Type B pancreatic cell (in vitro differentiated cells): ENCODE measurements at regions not wholly inside any gene's neighbourhood (a gene's known extent, or its start where the extent isn't known, plus 50 kb on each side); places are given as distances from the start of the nearest gene placed in this dataset.

ENCODE experiments used
- DNase-seq: peaks from one replicate; pipeline ENCODE4 v3.0.0; 2021; ENCODE audit warnings: mixed read lengths; ENCODE audit not compliant: unreplicated experiment; ENCODE audit errors: extremely low spot score
- H3K27ac Mint-ChIP-seq: 2 replicates; pipeline ENCODE4 v1.8.0; 2021; ENCODE audit warnings: mild to moderate bottlenecking, mixed read lengths
- H3K27me3 Mint-ChIP-seq: 2 replicates; pipeline ENCODE4 v1.8.0; 2021; ENCODE audit warnings: mixed read lengths
- H3K36me3 Mint-ChIP-seq: 2 replicates; pipeline ENCODE4 v1.8.0; 2021; ENCODE audit warnings: mixed read lengths
- H3K4me1 Mint-ChIP-seq: one replicate; pipeline ENCODE4 v1.8.0; 2021; ENCODE audit warnings: mixed read lengths; ENCODE audit not compliant: unreplicated experiment
- H3K4me3 Mint-ChIP-seq: 2 replicates; pipeline ENCODE4 v1.8.0; 2021; ENCODE audit warnings: mild to moderate bottlenecking, mixed read lengths
- H3K9me3 Mint-ChIP-seq: 2 replicates; pipeline ENCODE4 v1.8.0; 2021; ENCODE audit warnings: mixed read lengths
- TF ChIP-seq, protein P1 (sequence below): fragments of 200-600 bp; sonication (generic); conservative IDR thresholded peaks from 2 replicates; pipeline ENCODE4 v1.5.0; 2021; ENCODE audit warnings: antibody characterized with exemption, mild to moderate bottlenecking

DNA sequence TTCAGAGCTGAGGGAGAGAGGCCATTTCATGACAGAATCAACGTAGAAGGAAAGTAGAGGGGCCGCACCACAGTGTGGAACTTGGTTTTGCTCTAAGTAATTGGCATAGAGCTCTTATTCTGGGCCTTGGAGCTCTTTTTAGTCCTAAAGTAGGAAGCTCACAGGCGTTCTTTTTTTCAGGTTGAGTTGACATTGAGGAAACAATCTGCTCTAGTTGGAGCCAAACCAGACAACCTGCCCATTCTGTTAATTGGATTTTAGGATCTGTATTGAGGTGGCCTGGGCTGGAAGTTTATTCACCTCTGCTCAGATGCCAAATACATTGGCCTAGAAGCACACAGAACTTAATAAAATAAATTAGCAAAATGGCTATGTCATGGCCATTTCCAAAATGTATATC lies 1093.9 kb downstream of the ADGRL2 start:
- peaks cover 4% of the 10 kb centered on the region for H3K9me3 Mint-ChIP-seq
- no peak overlapping the region for H3K27ac Mint-ChIP-seq
- no peak for DNase-seq
- H3K27me3 Mint-ChIP-seq: no peaks in the 10 kb centered on the region
- peaks cover 7% of the 10 kb centered on the region for H3K4me1 Mint-ChIP-seq
- H3K36me3 Mint-ChIP-seq: no peaks in the 10 kb centered on the region
- H3K4me3 Mint-ChIP-seq: no peak overlapping the region
- TF ChIP-seq, protein P1, sequence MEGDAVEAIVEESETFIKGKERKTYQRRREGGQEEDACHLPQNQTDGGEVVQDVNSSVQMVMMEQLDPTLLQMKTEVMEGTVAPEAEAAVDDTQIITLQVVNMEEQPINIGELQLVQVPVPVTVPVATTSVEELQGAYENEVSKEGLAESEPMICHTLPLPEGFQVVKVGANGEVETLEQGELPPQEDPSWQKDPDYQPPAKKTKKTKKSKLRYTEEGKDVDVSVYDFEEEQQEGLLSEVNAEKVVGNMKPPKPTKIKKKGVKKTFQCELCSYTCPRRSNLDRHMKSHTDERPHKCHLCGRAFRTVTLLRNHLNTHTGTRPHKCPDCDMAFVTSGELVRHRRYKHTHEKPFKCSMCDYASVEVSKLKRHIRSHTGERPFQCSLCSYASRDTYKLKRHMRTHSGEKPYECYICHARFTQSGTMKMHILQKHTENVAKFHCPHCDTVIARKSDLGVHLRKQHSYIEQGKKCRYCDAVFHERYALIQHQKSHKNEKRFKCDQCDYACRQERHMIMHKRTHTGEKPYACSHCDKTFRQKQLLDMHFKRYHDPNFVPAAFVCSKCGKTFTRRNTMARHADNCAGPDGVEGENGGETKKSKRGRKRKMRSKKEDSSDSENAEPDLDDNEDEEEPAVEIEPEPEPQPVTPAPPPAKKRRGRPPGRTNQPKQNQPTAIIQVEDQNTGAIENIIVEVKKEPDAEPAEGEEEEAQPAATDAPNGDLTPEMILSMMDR: no peak

GRCh38 chr1:82893712-82894470 lies 1093.2 kb downstream of the ADGRL2 start:
- peaks cover 2% of the 10 kb centered on the region for H3K9me3 Mint-ChIP-seq
- no peak overlapping the region for H3K4me3 Mint-ChIP-seq
- no peaks in the 10 kb centered on the region for H3K27me3 Mint-ChIP-seq
- no peak for DNase-seq
- H3K36me3 Mint-ChIP-seq: no peaks in the 10 kb centered on the region
- peaks cover 7% of the 10 kb centered on the region for H3K4me1 Mint-ChIP-seq
- TF ChIP-seq, protein P1: no peak
- no peak overlapping the region for H3K27ac Mint-ChIP-seq

DNA sequence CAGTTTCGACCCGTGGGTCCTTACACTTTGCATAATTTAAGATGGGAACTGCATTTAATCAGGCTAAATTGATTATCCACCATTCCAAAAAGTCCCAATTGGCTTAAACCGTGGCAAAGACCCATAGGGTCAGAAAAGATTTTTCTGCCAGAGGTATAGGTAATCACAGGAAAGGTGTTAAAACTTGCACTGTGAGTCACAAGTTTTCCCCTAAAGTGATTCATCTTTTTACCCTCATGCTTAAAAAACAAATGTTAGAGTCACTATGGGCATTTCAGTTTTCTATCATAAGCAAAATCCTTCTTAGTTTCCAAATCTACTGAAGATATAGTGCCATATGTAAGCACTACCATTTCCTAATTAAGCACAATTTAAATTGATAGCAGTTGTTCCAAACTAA lies 1079.8 kb downstream of the ADGRL2 start:
- no peaks in the 10 kb centered on the region for H3K27me3 Mint-ChIP-seq

DNA sequence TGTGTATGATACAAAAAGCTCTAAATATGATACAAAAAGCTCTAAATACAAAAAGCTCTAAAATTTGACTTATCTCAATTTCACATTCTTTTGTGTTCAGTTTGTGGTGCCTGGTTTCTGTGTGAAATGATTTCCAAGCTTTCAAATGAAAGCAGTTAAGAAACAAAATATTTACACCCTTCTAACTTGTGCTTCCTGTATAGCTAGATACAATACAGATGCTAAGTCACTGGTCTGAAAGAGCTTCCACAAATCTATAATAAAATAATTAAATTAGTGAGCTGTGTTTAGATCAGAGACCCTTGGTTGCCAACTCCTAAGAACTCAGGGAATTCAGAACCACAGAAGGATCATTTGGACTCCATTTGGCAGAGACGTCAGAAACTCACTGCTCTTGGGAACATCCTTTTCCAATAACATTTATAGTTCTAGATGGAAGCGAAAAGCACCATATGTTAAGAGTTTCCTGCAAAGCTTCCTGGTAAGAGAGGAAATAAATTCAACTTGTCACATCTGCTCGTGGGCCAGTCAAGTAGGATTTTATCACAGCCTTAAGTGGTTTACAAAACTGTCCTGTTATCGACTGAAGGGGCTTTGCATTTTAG lies 1079.1 kb downstream of the ADGRL2 start:
- H3K27ac Mint-ChIP-seq: no peak overlapping the region
- no peaks in the 10 kb centered on the region for H3K36me3 Mint-ChIP-seq
- no peaks in the 10 kb centered on the region for H3K4me1 Mint-ChIP-seq
- DNase-seq: no peak
- TF ChIP-seq, protein P1: no peak
- peaks cover under 1% of the 10 kb centered on the region for H3K9me3 Mint-ChIP-seq
- H3K4me3 Mint-ChIP-seq: no peak overlapping the region
- H3K27me3 Mint-ChIP-seq: no peaks in the 10 kb centered on the region

More for the DNA sequence above, 1079.8 kb downstream of the ADGRL2 start:
- DNase-seq: no peak
- Mint-ChIP-seq H3K36me3 (no peaks in the 10 kb centered on the region), H3K4me3 (no peak overlapping the region), H3K4me1 (no peaks in the 10 kb centered on the region), H3K9me3 (no peaks in the 10 kb centered on the region), H3K27ac (no peak overlapping the region)
- TF ChIP-seq, protein P1: no peak

GRCh38 chr1:82875170-82875569 lies 1074.4 kb downstream of the ADGRL2 start:
- Mint-ChIP-seq H3K36me3 (no peaks in the 10 kb centered on the region), H3K9me3 (peaks cover 11% of the 10 kb centered on the region), H3K27me3 (no peaks in the 10 kb centered on the region), H3K4me1 (no peaks in the 10 kb centered on the region), H3K4me3 (no peak overlapping the region), H3K27ac (no peak overlapping the region)
- no peak for DNase-seq
- TF ChIP-seq, protein P1: no peak
